ENCODE measurements at regions not wholly inside any gene's neighbourhood (a gene's known extent, or its start where the extent isn't known, plus 50 kb on each side); places are given as distances from the start of the nearest gene placed in this dataset.
A peak's percentile ranks its signal among the peaks of the same experiment; 100 is the strongest.

- DNase-seq (no peak), ATAC-seq (no peak)
- no peaks in the 10 kb centered on the region for H3K36me3 ChIP-seq
- H3K9me3 ChIP-seq = peaks cover 0 to 12% of the 10 kb centered on the region in 2 donors
- no peak overlapping the region for H3K27ac ChIP-seq
- TF ChIP-seq CTCF (IDR thresholded peaks at IDR 0.05) = no peak
- peaks cover 0 to 16% of the 10 kb centered on the region in 2 donors for H3K27me3 ChIP-seq
- intact Hi-C loops (cut with DNase I) = no loop called here
- no peak overlapping the region for H3K4me3 ChIP-seq
- no peaks in the 10 kb centered on the region for H3K4me1 ChIP-seq
Observed at GRCh38 chr7:67614843-67615242, 618.2 kb downstream of the TYW1 start.

- no peak for TF ChIP-seq CTCF (IDR thresholded peaks at IDR 0.05)
- H3K36me3 ChIP-seq = no peaks in the 10 kb centered on the region
- ATAC-seq (no peak), DNase-seq (no peak)
- H3K4me1 ChIP-seq = no peaks in the 10 kb centered on the region
- intact Hi-C loops (cut with DNase I) = no loop called here
- H3K4me3 ChIP-seq = no peak overlapping the region
- peaks cover 0 to 18% of the 10 kb centered on the region in 2 donors for H3K27me3 ChIP-seq
- peaks cover 0 to 11% of the 10 kb centered on the region in 2 donors for H3K9me3 ChIP-seq
- no peak overlapping the region for H3K27ac ChIP-seq
Observed at GRCh38 chr7:67616517-67616916, 619.9 kb downstream of the TYW1 start.

GRCh38 chr7:67618556-67619162 is 622.0 kb downstream of the TYW1 start:
- Histone ChIP-seq H3K4me3 (no peak overlapping the region), H3K27me3 (peaks cover 0 to 18% of the 10 kb centered on the region in 2 donors), H3K9me3 (no peaks in the 10 kb centered on the region), H3K36me3 (no peaks in the 10 kb centered on the region), H3K4me1 (no peaks in the 10 kb centered on the region), H3K27ac (no peak overlapping the region)
- ATAC-seq (peak; percentile 56), DNase-seq (peak in 2 of 4 donors; percentile 23 to 60)
- intact Hi-C loops (cut with DNase I) = no loop called here
- TF ChIP-seq CTCF (IDR thresholded peaks at IDR 0.05) = no peak

GRCh38 chr7:67619175-67619574 is 622.5 kb downstream of the TYW1 start:
- intact Hi-C loops (cut with DNase I) = no loop called here
- H3K27me3 ChIP-seq = peaks cover 0 to 18% of the 10 kb centered on the region in 2 donors
- DNase-seq = peak in 1 of 4 donors; percentile 35
- TF ChIP-seq CTCF (IDR thresholded peaks at IDR 0.05) = no peak
- no peak overlapping the region for H3K27ac ChIP-seq
- no peak for ATAC-seq
- H3K9me3 ChIP-seq = no peaks in the 10 kb centered on the region
- no peaks in the 10 kb centered on the region for H3K36me3 ChIP-seq
- H3K4me3 ChIP-seq = no peak overlapping the region
- H3K4me1 ChIP-seq = no peaks in the 10 kb centered on the region

GRCh38 chr7:67620216-67620933 is 623.7 kb downstream of the TYW1 start:
- Histone ChIP-seq H3K27me3 (peaks cover 0 to 18% of the 10 kb centered on the region in 2 donors), H3K4me3 (no peak overlapping the region), H3K27ac (no peak overlapping the region), H3K9me3 (no peaks in the 10 kb centered on the region), H3K36me3 (no peaks in the 10 kb centered on the region), H3K4me1 (no peaks in the 10 kb centered on the region)
- intact Hi-C loops (cut with DNase I) = no loop called here
- ATAC-seq (no peak), DNase-seq (no peak)
- TF ChIP-seq CTCF (IDR thresholded peaks at IDR 0.05) = no peak
